ENCODE measurements at regions not wholly inside any gene's neighbourhood (a gene's known extent, or its start where the extent isn't known, plus 50 kb on each side); places are given as distances from the start of the nearest gene placed in this dataset.

DNA sequence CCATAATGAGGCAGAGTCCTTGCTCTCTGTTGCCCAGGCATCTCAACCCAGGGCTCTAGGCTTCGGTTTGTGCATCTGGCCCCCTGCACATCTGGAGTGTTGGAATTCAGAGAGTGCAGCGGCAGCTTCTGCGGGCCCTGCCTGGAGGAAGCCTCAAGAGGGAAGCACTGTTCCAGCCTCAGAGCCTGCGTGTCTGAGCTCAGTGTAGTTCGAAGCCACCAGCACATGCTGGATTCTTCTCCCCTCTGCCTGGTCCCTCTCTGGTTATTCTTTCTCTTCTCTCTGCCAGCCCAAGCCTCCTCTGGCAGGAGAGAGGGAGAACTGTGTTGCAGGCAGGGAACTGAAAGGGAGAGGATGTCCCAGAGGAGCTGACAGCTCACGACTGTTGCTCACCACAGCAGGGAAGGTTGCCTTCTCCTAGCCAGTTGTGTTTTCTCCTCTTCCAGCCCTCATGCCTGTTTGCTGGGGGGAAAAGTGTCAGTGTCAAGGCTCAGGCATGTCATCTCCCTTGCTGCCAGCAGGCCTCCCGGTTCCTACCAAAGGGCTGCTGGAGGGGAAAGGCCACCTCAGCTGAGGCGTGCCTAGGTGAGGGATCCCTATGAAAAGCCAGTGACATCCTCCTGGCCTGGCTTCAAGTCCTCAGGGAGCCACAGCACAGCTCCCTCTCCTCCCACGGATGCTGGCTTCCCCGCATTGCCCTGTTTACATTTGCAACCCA lies 126.0 kb upstream of the LRFN2 start:
- DNase-seq (ENCODE audit: low read depth, low spot score) (no peak), FAIRE-seq (no peak)
- no peak overlapping the region for H3K4me3 ChIP-seq (ENCODE audit: control insufficient read depth in 2 of 3, extremely low read depth in 1 of 3, insufficient read depth in 2 of 3, low read depth in 1 of 3, low read length in 3 of 3)
- dilution Hi-C loops (cut with MboI; ENCODE audit: extremely low pct_ligation_motif_present, low sequenced_read_pairs), result no loop called here
- H3K4me2 ChIP-seq (ENCODE audit: control insufficient read depth, extremely low read depth, insufficient read depth, low read depth, low read length), result no peak overlapping the region
- no peaks in the 10 kb centered on the region for H3K4me1 ChIP-seq (ENCODE audit: control insufficient read depth, extremely low read depth, insufficient read depth, low read length)
- H3K9ac ChIP-seq (ENCODE audit: control insufficient read depth, extremely low read depth, insufficient read depth, low read length), result no peak overlapping the region
- no peaks in the 10 kb centered on the region for H3K36me3 ChIP-seq (ENCODE audit: control insufficient read depth in 2 of 2, extremely low read depth in 1 of 2, insufficient read depth in 2 of 2, low read length in 2 of 2)
- H4K20me1 ChIP-seq (ENCODE audit: control insufficient read depth, extremely low read depth, insufficient read depth, low read length), result no peaks in the 10 kb centered on the region
- no peaks in the 10 kb centered on the region for H3K9me3 ChIP-seq (ENCODE audit: control insufficient read depth, low read depth, low read length)
- H3K27me3 ChIP-seq (ENCODE audit: control insufficient read depth, extremely low read depth, insufficient read depth, low read length), result peaks cover 5% of the 10 kb centered on the region
- H3K79me2 ChIP-seq (ENCODE audit: control insufficient read depth, insufficient read depth, low read length), result no peaks in the 10 kb centered on the region
- H3K27ac ChIP-seq (ENCODE audit: control insufficient read depth, insufficient read depth, low read length), result no peak overlapping the region
- no peak for TF ChIP-seq EZH2 (IDR thresholded peaks at IDR 0.05; ENCODE audit: low read length)
- TF ChIP-seq, protein P1, sequence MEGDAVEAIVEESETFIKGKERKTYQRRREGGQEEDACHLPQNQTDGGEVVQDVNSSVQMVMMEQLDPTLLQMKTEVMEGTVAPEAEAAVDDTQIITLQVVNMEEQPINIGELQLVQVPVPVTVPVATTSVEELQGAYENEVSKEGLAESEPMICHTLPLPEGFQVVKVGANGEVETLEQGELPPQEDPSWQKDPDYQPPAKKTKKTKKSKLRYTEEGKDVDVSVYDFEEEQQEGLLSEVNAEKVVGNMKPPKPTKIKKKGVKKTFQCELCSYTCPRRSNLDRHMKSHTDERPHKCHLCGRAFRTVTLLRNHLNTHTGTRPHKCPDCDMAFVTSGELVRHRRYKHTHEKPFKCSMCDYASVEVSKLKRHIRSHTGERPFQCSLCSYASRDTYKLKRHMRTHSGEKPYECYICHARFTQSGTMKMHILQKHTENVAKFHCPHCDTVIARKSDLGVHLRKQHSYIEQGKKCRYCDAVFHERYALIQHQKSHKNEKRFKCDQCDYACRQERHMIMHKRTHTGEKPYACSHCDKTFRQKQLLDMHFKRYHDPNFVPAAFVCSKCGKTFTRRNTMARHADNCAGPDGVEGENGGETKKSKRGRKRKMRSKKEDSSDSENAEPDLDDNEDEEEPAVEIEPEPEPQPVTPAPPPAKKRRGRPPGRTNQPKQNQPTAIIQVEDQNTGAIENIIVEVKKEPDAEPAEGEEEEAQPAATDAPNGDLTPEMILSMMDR (optimal IDR thresholded peaks at IDR 0.05 in 1 of 3, IDR thresholded peaks at IDR 0.05 in 1 of 3, conservative IDR thresholded peaks at IDR 0.05 in 1 of 3; ENCODE audit: extremely low read depth in 1 of 3, insufficient read depth in 2 of 3, low read length in 3 of 3), result peak in 1 of 3 experiments; percentile 16
- H2AFZ ChIP-seq (ENCODE audit: control insufficient read depth, low read length), result no peak overlapping the region
- no peaks in the 10 kb centered on the region for H3K9me1 ChIP-seq (ENCODE audit: control insufficient read depth, extremely low read depth, insufficient read depth, low read length)

DNA sequence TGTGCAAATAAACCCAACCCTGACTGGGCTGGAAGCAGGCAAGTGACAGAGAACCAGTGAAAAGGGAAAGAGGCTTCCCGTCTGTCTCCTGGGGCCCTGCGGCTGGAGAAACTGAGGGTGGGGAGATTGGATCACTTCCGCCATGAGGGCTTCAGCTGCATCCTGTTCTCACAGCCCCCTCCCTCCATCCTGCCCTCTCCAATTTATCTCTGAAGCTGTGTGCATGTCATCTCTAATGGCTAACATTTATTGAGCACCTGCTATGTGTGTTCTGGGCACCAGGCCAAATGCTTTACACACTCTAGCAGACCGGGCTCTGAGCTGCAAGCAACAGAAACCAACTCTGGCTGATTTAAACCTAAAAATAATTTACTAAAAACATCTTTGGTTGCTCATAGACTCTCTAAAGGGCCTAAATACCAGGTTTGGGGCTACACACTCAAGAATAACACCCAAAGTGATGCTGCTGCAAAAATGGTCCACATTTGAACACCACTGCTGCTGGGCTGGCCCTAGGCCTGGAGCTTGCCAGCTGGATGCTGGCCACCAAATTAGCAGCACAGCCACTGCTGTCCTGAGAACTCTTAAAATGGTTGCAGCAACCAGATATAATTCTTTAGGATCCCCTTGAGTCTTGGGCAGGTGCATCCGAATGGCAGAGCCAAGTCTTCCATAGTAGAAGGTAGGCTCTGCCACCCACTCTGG lies 123.6 kb upstream of the LRFN2 start:
- Histone ChIP-seq H2AFZ (ENCODE audit: control insufficient read depth, low read length) (no peak overlapping the region), H3K4me3 (ENCODE audit: control insufficient read depth in 2 of 3, extremely low read depth in 1 of 3, insufficient read depth in 2 of 3, low read depth in 1 of 3, low read length in 3 of 3) (no peak overlapping the region), H3K4me1 (ENCODE audit: control insufficient read depth, extremely low read depth, insufficient read depth, low read length) (no peaks in the 10 kb centered on the region), H3K9me1 (ENCODE audit: control insufficient read depth, extremely low read depth, insufficient read depth, low read length) (no peaks in the 10 kb centered on the region), H3K4me2 (ENCODE audit: control insufficient read depth, extremely low read depth, insufficient read depth, low read depth, low read length) (no peak overlapping the region), H3K27me3 (ENCODE audit: control insufficient read depth, extremely low read depth, insufficient read depth, low read length) (peaks cover 5% of the 10 kb centered on the region), H3K9ac (ENCODE audit: control insufficient read depth, extremely low read depth, insufficient read depth, low read length) (no peak overlapping the region), H4K20me1 (ENCODE audit: control insufficient read depth, extremely low read depth, insufficient read depth, low read length) (no peaks in the 10 kb centered on the region), H3K79me2 (ENCODE audit: control insufficient read depth, insufficient read depth, low read length) (no peaks in the 10 kb centered on the region), H3K9me3 (ENCODE audit: control insufficient read depth, low read depth, low read length) (no peaks in the 10 kb centered on the region), H3K27ac (ENCODE audit: control insufficient read depth, insufficient read depth, low read length) (no peak overlapping the region), H3K36me3 (ENCODE audit: control insufficient read depth in 2 of 2, extremely low read depth in 1 of 2, insufficient read depth in 2 of 2, low read length in 2 of 2) (no peaks in the 10 kb centered on the region)
- no peak for DNase-seq (ENCODE audit: low read depth, low spot score)
- no peak for TF ChIP-seq EZH2 (IDR thresholded peaks at IDR 0.05; ENCODE audit: low read length)
- TF ChIP-seq, protein P1 (optimal IDR thresholded peaks at IDR 0.05 in 1 of 3, IDR thresholded peaks at IDR 0.05 in 1 of 3, conservative IDR thresholded peaks at IDR 0.05 in 1 of 3; ENCODE audit: extremely low read depth in 1 of 3, insufficient read depth in 2 of 3, low read length in 3 of 3), result no peak
- dilution Hi-C loops (cut with MboI; ENCODE audit: extremely low pct_ligation_motif_present, low sequenced_read_pairs), result no loop called here
- no peak for FAIRE-seq
